Spleen (tissue), 11 donors: ENCODE measurements at regions not wholly inside any gene's neighbourhood (a gene's known extent, or its start where the extent isn't known, plus 50 kb on each side); places are given as distances from the start of the nearest gene placed in this dataset.
"Not testable (repeated sequence)": the region's sequence is repeated elsewhere in the genome, so short reads cannot be mapped to it uniquely, and the experiment has no call there.

Experiments used
- DNase-seq: peaks from one replicate; pipeline ENCODE4 v3.0.0-alpha.2; 2020
- H3K27ac ChIP-seq, 8 donors: fragments of 200-600 bp; sonication (generic) in 7 of 8; 1 replicate in 4 of 8; 2 replicates in 4 of 8; pipeline versions ENCODE4 v1.5.0 to v1.8.0; 2016 to 2021; ENCODE audit warnings: inconsistent platforms in 4 of 8, mild to moderate bottlenecking in 4 of 8, moderate library complexity in 1 of 8
- H3K27me3 ChIP-seq, 7 donors: fragments of 200-600 bp; sonication (generic) in 6 of 7; replicated peaks in 1 of 7; 1 replicate in 4 of 7; 2 replicates in 3 of 7; pipeline versions ENCODE4 v1.5.0 to v1.8.0; 2016 to 2021; ENCODE audit warnings: inconsistent platforms in 3 of 7, mild to moderate bottlenecking in 1 of 7
- H3K36me3 ChIP-seq, 6 donors: fragments of 200-600 bp; sonication (generic) in 5 of 6; 1 replicate in 4 of 6; 2 replicates in 2 of 6; pipeline versions ENCODE4 v1.5.0 to v1.8.0; 2016 to 2021; ENCODE audit warnings: inconsistent platforms in 2 of 6
- H3K4me1 ChIP-seq, 6 donors: fragments of 200-600 bp; sonication (generic) in 5 of 6; 1 replicate in 3 of 6; 2 replicates in 3 of 6; pipeline versions ENCODE4 v1.5.0 to v1.8.0; 2016 to 2021; ENCODE audit warnings: inconsistent platforms in 3 of 6
- H3K4me3 ChIP-seq, 8 donors: fragments of 200-600 bp; sonication (generic) in 7 of 8; 1 replicate in 4 of 8; 2 replicates in 4 of 8; pipeline versions ENCODE4 v1.5.0 to v1.8.0; 2016 to 2021; ENCODE audit warnings: inconsistent platforms in 4 of 8, mild to moderate bottlenecking in 4 of 8, moderate library complexity in 2 of 8
- H3K9me3 ChIP-seq, 8 donors: fragments of 200-600 bp; sonication (generic) in 7 of 8; 1 replicate in 4 of 8; 2 replicates in 4 of 8; pipeline versions ENCODE4 v1.5.0 to v1.8.0; 2016 to 2021; ENCODE audit warnings: inconsistent platforms in 4 of 8
- CTCF ChIP-seq, 11 experiments: fragments of 200-600 bp in 7 of 11; fragments of 450-650 bp in 4 of 11; sonication (generic) in 4 of 11; IDR thresholded peaks in 8 of 11; conservative IDR thresholded peaks in 3 of 11; 1 replicate in 7 of 11; 2 replicates in 4 of 11; pipeline versions ENCODE4 v1.4.0 to v1.8.0; 2016 to 2021; ENCODE audit warnings: antibody characterized with exemption in 11 of 11, inconsistent platforms in 4 of 11, mild to moderate bottlenecking in 1 of 11
- POLR2A ChIP-seq, 3 donors: fragments of 450-650 bp; IDR thresholded peaks; one replicate each; pipeline ENCODE4 v1.5.1; 2017; ENCODE audit warnings: antibody characterized with exemption in 3 of 3, mild to moderate bottlenecking in 1 of 3
- POLR2AphosphoS5 ChIP-seq, 3 donors: sonication (generic); formaldehyde crosslinking; IDR thresholded peaks; one replicate each; pipeline ENCODE4 v1.5.1; 2017; ENCODE audit warnings: antibody characterized with exemption in 3 of 3
- WGBS, 5 donors: extraction: QIAGEN DNeasy Blood & Tissue Kit in 3 of 5; methylation state at CpG; one replicate each; pipeline versions ENCODE4 v1.1.5 to v1.1.7; 2013 to 2018; 5-methylcytosine and 5-hydroxymethylcytosine counted together
- intact Hi-C: fragments of 100-400 bp; cut with DNase I; formaldehyde crosslinking; loops from one replicate; pipeline ENCODE4 v1.15.0; 2023; ENCODE audit warnings: low total_unique reads
- donor health status: healthy with polysubstance abuse.
- donor health status: DM: no; HTN: no; CAD: no; lungs with moderate emphysema.
- donor health status: DM: no; HTN: no; CAD: no.
- donor health status: Bipolar disorder and iron deficiency.
- donor health status: healthy.
- donor health status: DM: no; HTN: no; CAD: no.
- donor health status: DM: yes; HTN: yes; CAD: no.

DNA sequence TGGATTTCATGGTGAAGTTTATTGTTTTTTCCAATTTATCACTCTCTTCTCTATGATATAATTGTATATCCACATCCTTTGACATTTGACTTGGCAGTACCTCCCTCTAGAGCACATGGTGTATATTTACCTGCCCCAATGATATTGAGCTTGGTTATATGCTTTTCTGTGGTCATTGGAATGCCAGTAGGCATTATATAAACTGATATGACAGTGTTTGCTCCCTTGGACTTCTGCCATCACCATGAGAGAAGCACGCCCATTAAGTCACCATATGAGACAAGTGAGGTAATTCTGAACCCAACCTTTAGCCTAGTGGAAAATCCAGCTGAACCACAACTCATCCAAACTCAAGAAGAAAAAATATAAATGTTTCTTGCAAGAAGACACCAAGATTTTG is 2761.5 kb downstream of the ARAP2 start:
- intact Hi-C loops, result no loop called here
- Histone ChIP-seq H3K9me3 (peaks cover 0 to 7% (median 0%) of the 10 kb centered on the region in 8 donors), H3K27me3 (no peaks in the 10 kb centered on the region), H3K36me3 (no peaks in the 10 kb centered on the region), H3K4me3 (no peak overlapping the region), H3K27ac (no peak overlapping the region), H3K4me1 (no peaks in the 10 kb centered on the region)
- TF ChIP-seq CTCF (IDR thresholded peaks at IDR 0.05 in 8 of 11, conservative IDR thresholded peaks at IDR 0.05 in 3 of 11) (no peak), POLR2A (IDR thresholded peaks at IDR 0.05) (no peak), POLR2AphosphoS5 (IDR thresholded peaks at IDR 0.05) (no peak)
- WGBS, 5 donors, result 59 to 75% (median 61%) methylated on average over 1 of the region's 1 CpG
- DNase-seq, result no peak

- peaks cover 0 to 7% (median 0%) of the 10 kb centered on the region in 8 donors for H3K9me3 ChIP-seq
- TF ChIP-seq CTCF (IDR thresholded peaks at IDR 0.05 in 8 of 11, conservative IDR thresholded peaks at IDR 0.05 in 3 of 11) (no peak), POLR2AphosphoS5 (IDR thresholded peaks at IDR 0.05) (no peak), POLR2A (IDR thresholded peaks at IDR 0.05) (no peak)
- H3K27me3 ChIP-seq, result no peaks in the 10 kb centered on the region
- no peak overlapping the region for H3K4me3 ChIP-seq
- WGBS, 5 donors, result 76 to 83% (median 79%) methylated on average over 3 of the region's 3 CpGs
- H3K36me3 ChIP-seq, result no peaks in the 10 kb centered on the region
- H3K27ac ChIP-seq, result no peak overlapping the region
- intact Hi-C loops, result no loop called here
- DNase-seq, result no peak
- H3K4me1 ChIP-seq, result no peaks in the 10 kb centered on the region
Observed at GRCh38 chr4:33485111-33485510, 2759.2 kb downstream of the ARAP2 start.

DNA sequence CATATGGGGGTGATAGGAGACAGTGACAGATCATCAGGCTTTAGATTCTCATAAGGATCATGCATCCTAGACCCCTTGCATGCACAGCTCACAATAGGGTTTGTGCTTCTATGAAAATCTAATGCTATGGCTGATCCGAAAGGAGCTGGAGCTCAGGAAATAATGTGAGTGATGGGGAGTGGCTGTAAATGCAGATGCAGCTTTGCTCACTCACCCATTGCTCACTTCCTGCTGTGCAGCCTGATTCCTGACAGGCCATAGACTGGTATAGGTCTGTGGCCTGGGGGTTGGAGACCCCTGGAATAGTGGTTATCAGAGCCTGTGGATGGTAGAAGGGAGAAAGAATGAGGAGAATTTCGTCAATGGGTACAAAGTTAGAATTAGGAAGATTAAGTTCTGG is 2751.1 kb downstream of the ARAP2 start:
- Histone ChIP-seq H3K36me3 (no peaks in the 10 kb centered on the region), H3K4me3 (no peak overlapping the region), H3K27me3 (no peaks in the 10 kb centered on the region), H3K4me1 (no peaks in the 10 kb centered on the region), H3K9me3 (no peaks in the 10 kb centered on the region), H3K27ac (no peak overlapping the region)
- 63 to 85% (median 74%) methylated on average over 2 of the region's 2 CpGs for WGBS, 5 donors
- TF ChIP-seq CTCF (IDR thresholded peaks at IDR 0.05 in 8 of 11, conservative IDR thresholded peaks at IDR 0.05 in 3 of 11) (no peak), POLR2A (IDR thresholded peaks at IDR 0.05) (no peak), POLR2AphosphoS5 (IDR thresholded peaks at IDR 0.05) (no peak)
- DNase-seq, result no peak
- intact Hi-C loops, result no loop called here

DNA sequence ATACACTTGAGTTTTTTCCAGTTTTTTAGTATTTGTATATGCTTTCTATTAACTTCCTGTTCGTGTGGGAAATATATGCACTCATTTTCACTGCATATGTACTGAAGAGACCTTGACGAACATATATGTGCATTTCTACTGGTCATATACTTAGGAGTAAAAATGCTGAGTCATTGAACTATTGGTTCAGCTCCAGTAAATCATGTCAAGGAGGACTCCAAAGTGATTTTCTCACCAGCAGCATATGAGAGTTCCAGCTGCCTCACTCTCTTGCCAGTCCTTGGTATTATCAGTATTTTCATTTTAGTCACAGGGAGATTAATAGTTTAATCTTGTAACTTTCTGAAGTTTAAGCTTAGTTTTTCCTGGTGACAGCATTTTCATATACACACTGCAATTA is 2750.2 kb downstream of the ARAP2 start:
- H3K4me3 ChIP-seq, result no peak overlapping the region
- H3K4me1 ChIP-seq, result no peaks in the 10 kb centered on the region
- H3K9me3 ChIP-seq, result no peaks in the 10 kb centered on the region
- intact Hi-C loops, result no loop called here
- H3K27ac ChIP-seq, result no peak overlapping the region
- TF ChIP-seq CTCF (IDR thresholded peaks at IDR 0.05 in 8 of 11, conservative IDR thresholded peaks at IDR 0.05 in 3 of 11) (no peak), POLR2A (IDR thresholded peaks at IDR 0.05) (no peak), POLR2AphosphoS5 (IDR thresholded peaks at IDR 0.05) (no peak)
- no peak for DNase-seq
- WGBS, 5 donors, result 53 to 68% (median 65%) methylated on average over 2 of the region's 2 CpGs
- H3K36me3 ChIP-seq, result no peaks in the 10 kb centered on the region
- H3K27me3 ChIP-seq, result no peaks in the 10 kb centered on the region

GRCh38 chr4:33501587-33501986 is 2742.7 kb downstream of the ARAP2 start:
- 85 to 95% (median 91%) methylated on average over 6 of the region's 6 CpGs for WGBS, 5 donors
- H3K27ac ChIP-seq, H3K27me3 ChIP-seq, H3K4me3 ChIP-seq, DNase-seq, intact Hi-C loops, H3K4me1 ChIP-seq, H3K36me3 ChIP-seq: not testable (repeated sequence)
- H3K9me3 ChIP-seq, result peaks cover 0 to 45% (median 25%) of the 10 kb centered on the region in 8 donors
